BJ (cell line): ENCODE measurements at regions not wholly inside any gene's neighbourhood (a gene's known extent, or its start where the extent isn't known, plus 50 kb on each side); places are given as distances from the start of the nearest gene placed in this dataset.

Experiments
- CTCF ChIA-PET: fragments of 350-600 bp; formaldehyde crosslinking; extraction: SDS; loops from one replicate; lab custom pipeline; 2021; ENCODE audit warnings: antibody characterized with exemption, inconsistent platforms; lab: Yijun Ruan, JAX
- POLR2A ChIA-PET: fragments of 300-600 bp; sonication (Branson Sonifier 250); formaldehyde crosslinking; extraction: SDS; loops from one replicate; lab custom pipeline; 2021; ENCODE audit warnings: antibody characterized with exemption; lab: Charles Lee
- DNase-seq: peaks from one replicate; pipeline ENCODE4 v3.0.0-alpha.2; 2011; ENCODE audit warnings: low read depth
- H3K27me3 ChIP-seq: 2 replicates; pipeline ENCODE4 v1.6.0; 2011; ENCODE audit warnings: low read length; ENCODE audit not compliant: control insufficient read depth, insufficient read depth
- H3K36me3 ChIP-seq: 2 replicates; pipeline ENCODE4 v1.5.1; 2011; ENCODE audit warnings: low read length; ENCODE audit not compliant: control insufficient read depth, insufficient read depth
- H3K4me3 ChIP-seq: 2 replicates; pipeline ENCODE4 v1.5.1; 2011; ENCODE audit warnings: low read depth, mild to moderate bottlenecking, control low read depth, low read length
- TF ChIP-seq, protein P1 (sequence below): IDR thresholded peaks from 2 replicates; pipeline ENCODE4 v1.5.1; 2011; ENCODE audit warnings: low read depth, mild to moderate bottlenecking, control low read depth, inconsistent platforms, low read length, moderate library complexity; ENCODE audit not compliant: insufficient read depth

DNA sequence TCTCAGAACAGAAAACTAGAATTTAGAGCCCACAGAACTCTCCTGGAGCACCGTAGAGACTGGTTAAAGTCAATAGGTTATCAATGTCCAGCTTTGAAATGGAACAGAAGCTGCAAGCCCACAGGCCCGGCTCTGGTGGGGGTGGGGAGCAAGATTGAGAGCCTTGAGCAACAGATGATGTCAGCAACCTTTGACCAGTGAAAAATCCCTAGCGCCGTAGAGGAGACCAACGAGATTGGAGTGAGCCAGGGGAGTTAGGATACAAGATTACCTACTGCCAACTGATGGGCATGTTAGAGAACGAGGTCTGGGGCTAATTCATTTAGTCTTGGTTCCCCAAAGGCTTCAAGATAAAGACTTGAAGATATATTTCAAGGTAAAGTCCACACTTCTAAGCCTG, 345.5 kb upstream of the LMCD1 start:
- CTCF ChIA-PET: no interaction called here
- TF ChIP-seq, protein P1, sequence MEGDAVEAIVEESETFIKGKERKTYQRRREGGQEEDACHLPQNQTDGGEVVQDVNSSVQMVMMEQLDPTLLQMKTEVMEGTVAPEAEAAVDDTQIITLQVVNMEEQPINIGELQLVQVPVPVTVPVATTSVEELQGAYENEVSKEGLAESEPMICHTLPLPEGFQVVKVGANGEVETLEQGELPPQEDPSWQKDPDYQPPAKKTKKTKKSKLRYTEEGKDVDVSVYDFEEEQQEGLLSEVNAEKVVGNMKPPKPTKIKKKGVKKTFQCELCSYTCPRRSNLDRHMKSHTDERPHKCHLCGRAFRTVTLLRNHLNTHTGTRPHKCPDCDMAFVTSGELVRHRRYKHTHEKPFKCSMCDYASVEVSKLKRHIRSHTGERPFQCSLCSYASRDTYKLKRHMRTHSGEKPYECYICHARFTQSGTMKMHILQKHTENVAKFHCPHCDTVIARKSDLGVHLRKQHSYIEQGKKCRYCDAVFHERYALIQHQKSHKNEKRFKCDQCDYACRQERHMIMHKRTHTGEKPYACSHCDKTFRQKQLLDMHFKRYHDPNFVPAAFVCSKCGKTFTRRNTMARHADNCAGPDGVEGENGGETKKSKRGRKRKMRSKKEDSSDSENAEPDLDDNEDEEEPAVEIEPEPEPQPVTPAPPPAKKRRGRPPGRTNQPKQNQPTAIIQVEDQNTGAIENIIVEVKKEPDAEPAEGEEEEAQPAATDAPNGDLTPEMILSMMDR: no peak
- Histone ChIP-seq H3K4me3 (no peak overlapping the region), H3K27me3 (no peaks in the 10 kb centered on the region), H3K36me3 (no peaks in the 10 kb centered on the region)
- POLR2A ChIA-PET: no interaction called here
- DNase-seq: no peak

DNA sequence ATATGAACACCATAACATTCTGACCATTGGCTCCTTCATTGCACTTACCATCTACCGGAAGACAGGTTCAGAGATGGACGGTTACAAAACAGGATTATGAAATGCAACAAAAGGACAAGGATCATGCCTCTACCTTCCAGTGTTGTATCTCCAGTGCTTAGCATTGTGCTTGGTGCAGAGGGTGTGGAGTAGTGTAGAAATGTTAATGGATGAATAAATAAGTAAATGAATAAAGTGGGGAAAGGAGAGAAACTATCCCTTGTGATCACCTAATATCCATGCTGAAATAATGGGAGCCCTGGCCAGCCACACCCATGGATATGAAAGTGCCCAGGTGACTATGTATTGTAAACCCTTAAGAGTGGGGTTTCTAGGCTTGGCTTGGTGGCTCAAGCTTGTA, 344.8 kb upstream of the LMCD1 start:
- no peak for DNase-seq
- Histone ChIP-seq H3K4me3 (no peak overlapping the region), H3K36me3 (no peaks in the 10 kb centered on the region), H3K27me3 (no peaks in the 10 kb centered on the region)
- ChIA-PET CTCF (no interaction called here), POLR2A (no interaction called here)
- TF ChIP-seq, protein P1: no peak

GRCh38 chr3:8157640-8158039, 344.0 kb upstream of the LMCD1 start:
- Histone ChIP-seq H3K27me3 (no peaks in the 10 kb centered on the region), H3K4me3 (no peak overlapping the region), H3K36me3 (no peaks in the 10 kb centered on the region)
- DNase-seq: no peak
- TF ChIP-seq, protein P1: no peak
- POLR2A ChIA-PET: no interaction called here
- CTCF ChIA-PET: no interaction called here

GRCh38 chr3:8164145-8164544, 337.5 kb upstream of the LMCD1 start:
- no peak for DNase-seq
- Histone ChIP-seq H3K36me3 (no peaks in the 10 kb centered on the region), H3K4me3 (no peak overlapping the region), H3K27me3 (no peaks in the 10 kb centered on the region)
- TF ChIP-seq, protein P1: no peak
- ChIA-PET POLR2A (no interaction called here), CTCF (no interaction called here)

DNA sequence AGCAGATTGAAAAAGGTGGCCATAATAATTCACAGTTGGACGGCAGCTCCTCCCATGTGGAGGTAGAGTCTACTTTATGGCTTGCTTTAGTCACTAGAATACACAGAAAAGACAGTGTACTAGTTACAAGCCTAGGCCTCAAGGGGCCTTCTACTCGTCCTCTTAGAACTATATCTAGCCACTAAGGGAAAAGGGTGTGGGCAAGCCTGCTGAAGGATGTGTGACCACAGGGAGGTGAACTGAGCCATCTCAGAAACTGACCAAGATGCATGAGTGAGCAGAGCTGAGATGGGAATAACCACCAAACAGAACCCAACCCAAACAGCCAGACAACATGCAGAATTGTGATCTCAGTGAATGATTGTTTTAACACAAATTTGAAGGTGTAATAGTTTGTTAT, 335.6 kb upstream of the LMCD1 start:
- Histone ChIP-seq H3K36me3 (no peaks in the 10 kb centered on the region), H3K27me3 (no peaks in the 10 kb centered on the region), H3K4me3 (no peak overlapping the region)
- ChIA-PET CTCF (no interaction called here), POLR2A (no interaction called here)
- no peak for DNase-seq
- TF ChIP-seq, protein P1: no peak
